ENCODE measurements at regions not wholly inside any gene's neighbourhood (a gene's known extent, or its start where the extent isn't known, plus 50 kb on each side); places are given as distances from the start of the nearest gene placed in this dataset.

- H3K36me3 Mint-ChIP-seq, result no peaks in the 10 kb centered on the region
- no peak for TF ChIP-seq CTCF (IDR thresholded peaks at IDR 0.05)
- no peaks in the 10 kb centered on the region for H3K4me1 ChIP-seq (ENCODE audit: control insufficient read depth in 1 of 2, insufficient read depth in 2 of 2, low read length in 2 of 2)
- DNase-seq, result no peak
- no peaks in the 10 kb centered on the region for H3K79me2 ChIP-seq (ENCODE audit: insufficient read depth, low read length)
- peaks cover 0 to 3% (median 2%) of the 10 kb centered on the region in 3 donors for H3K27me3 Mint-ChIP-seq (ENCODE audit: low read depth in 3 of 3)
- no peak overlapping the region for H3K27ac Mint-ChIP-seq
- H3K9me3 ChIP-seq (replicated peaks in 1 of 2; ENCODE audit: control insufficient read depth in 1 of 2, insufficient read depth in 1 of 2, low read length in 2 of 2), result no peaks in the 10 kb centered on the region
- H3K27me3 ChIP-seq (ENCODE audit: control insufficient read depth in 2 of 2, insufficient read depth in 2 of 2, low read length in 2 of 2), result no peaks in the 10 kb centered on the region
- H3K4me3 ChIP-seq (replicated peaks in 1 of 3; ENCODE audit: low read depth in 2 of 3, low read length in 3 of 3), result no peak overlapping the region
- no peak overlapping the region for H2AFZ ChIP-seq (ENCODE audit: insufficient read depth, low read depth, low read length, poor library complexity, severe bottlenecking)
- WGBS (ENCODE audit: insufficient coverage), result 90% methylated on average over 2 of the region's 5 CpGs
- no peaks in the 10 kb centered on the region for H4K20me1 ChIP-seq (ENCODE audit: insufficient read depth, low read length)
- no peak overlapping the region for H3K4me2 ChIP-seq (replicated peaks; ENCODE audit: extremely low read depth, low read length, poor library complexity, severe bottlenecking)
- peaks cover 0 to 5% (median 0%) of the 10 kb centered on the region in 7 donors for H3K9me3 Mint-ChIP-seq
- intact Hi-C loops (cut with micrococcal nuclease), result no loop called here
- H3K9ac ChIP-seq (ENCODE audit: insufficient read depth, low read length, poor library complexity, severe bottlenecking), result no peak overlapping the region
- no peaks in the 10 kb centered on the region for H3K36me3 ChIP-seq (replicated peaks in 1 of 2; ENCODE audit: control insufficient read depth in 1 of 2, insufficient read depth in 2 of 2, low read length in 2 of 2)
- no peak overlapping the region for H3K4me3 Mint-ChIP-seq
- H3K27ac ChIP-seq (ENCODE audit: low read depth in 1 of 2, low read length in 2 of 2), result no peak overlapping the region
- H3K4me1 Mint-ChIP-seq, result no peaks in the 10 kb centered on the region
Measured at GRCh38 chr2:67798541-67799160, 264.2 kb downstream of the C1D start.

- H3K9me3 Mint-ChIP-seq, result peaks cover 0 to 9% (median 3%) of the 10 kb centered on the region in 7 donors
- H3K36me3 ChIP-seq (replicated peaks in 1 of 2; ENCODE audit: control insufficient read depth in 1 of 2, insufficient read depth in 2 of 2, low read length in 2 of 2), result no peaks in the 10 kb centered on the region
- no peak overlapping the region for H2AFZ ChIP-seq (ENCODE audit: insufficient read depth, low read depth, low read length, poor library complexity, severe bottlenecking)
- H3K9me3 ChIP-seq (replicated peaks in 1 of 2; ENCODE audit: control insufficient read depth in 1 of 2, insufficient read depth in 1 of 2, low read length in 2 of 2), result no peaks in the 10 kb centered on the region
- no peak overlapping the region for H3K27ac ChIP-seq (ENCODE audit: low read depth in 1 of 2, low read length in 2 of 2)
- H3K36me3 Mint-ChIP-seq, result no peaks in the 10 kb centered on the region
- no peak overlapping the region for H3K4me2 ChIP-seq (replicated peaks; ENCODE audit: extremely low read depth, low read length, poor library complexity, severe bottlenecking)
- H3K27me3 ChIP-seq (ENCODE audit: control insufficient read depth in 2 of 2, insufficient read depth in 2 of 2, low read length in 2 of 2), result no peaks in the 10 kb centered on the region
- intact Hi-C loops (cut with micrococcal nuclease), result no loop called here
- no peak for DNase-seq
- no peaks in the 10 kb centered on the region for H4K20me1 ChIP-seq (ENCODE audit: insufficient read depth, low read length)
- TF ChIP-seq CTCF (IDR thresholded peaks at IDR 0.05), result no peak
- no peaks in the 10 kb centered on the region for H3K79me2 ChIP-seq (ENCODE audit: insufficient read depth, low read length)
- no peak overlapping the region for H3K4me3 ChIP-seq (replicated peaks in 1 of 3; ENCODE audit: low read depth in 2 of 3, low read length in 3 of 3)
- H3K4me1 Mint-ChIP-seq, result no peaks in the 10 kb centered on the region
- no peak overlapping the region for H3K4me3 Mint-ChIP-seq
- H3K27me3 Mint-ChIP-seq (ENCODE audit: low read depth in 3 of 3), result peaks cover 0 to 3% (median 2%) of the 10 kb centered on the region in 3 donors
- no peak overlapping the region for H3K9ac ChIP-seq (ENCODE audit: insufficient read depth, low read length, poor library complexity, severe bottlenecking)
- H3K4me1 ChIP-seq (ENCODE audit: control insufficient read depth in 1 of 2, insufficient read depth in 2 of 2, low read length in 2 of 2), result no peaks in the 10 kb centered on the region
- no peak overlapping the region for H3K27ac Mint-ChIP-seq
Measured at GRCh38 chr2:67799886-67800285, 262.9 kb downstream of the C1D start.
